ENCODE measurements at regions not wholly inside any gene's neighbourhood (a gene's known extent, or its start where the extent isn't known, plus 50 kb on each side); places are given as distances from the start of the nearest gene placed in this dataset.

GRCh38 chr6:139531148-139532115, 157.0 kb upstream of the CITED2 start:
- Mint-ChIP-seq H3K9me3 (peaks cover 9% of the 10 kb centered on the region), H3K4me1 (peaks cover 28% of the 10 kb centered on the region), H3K36me3 (ENCODE audit: low read depth) (no peaks in the 10 kb centered on the region), H3K27me3 (ENCODE audit: insufficient read depth) (no peaks in the 10 kb centered on the region), H3K4me3 (no peak overlapping the region), H3K27ac (no peak overlapping the region)
- 85% methylated on average over 6 of the region's 8 CpGs; no CpG with 5 or more reads in 1 of the 2 experiments for WGBS, 2 experiments (ENCODE audit: insufficient coverage in 1 of 2, insufficient read length in 1 of 2)
- no peak for TF ChIP-seq CTCF (conservative IDR thresholded peaks at IDR 0.05)
- Histone ChIP-seq H3K27ac (ENCODE audit: low read depth, low read length) (no peak overlapping the region), H3K27me3 (ENCODE audit: control insufficient read depth, insufficient read depth, low read length, poor library complexity, severe bottlenecking) (no peaks in the 10 kb centered on the region), H3K4me1 (ENCODE audit: control insufficient read depth, insufficient read depth, low read length) (peaks cover 16% of the 10 kb centered on the region), H3K36me3 (ENCODE audit: control insufficient read depth, insufficient read depth, low read length) (no peaks in the 10 kb centered on the region), H3K9me3 (ENCODE audit: control insufficient read depth, low read length) (peaks cover 16% of the 10 kb centered on the region), H3K4me3 (ENCODE audit: low read length) (no peak overlapping the region), H3K9ac (ENCODE audit: extremely low read depth, low read length, poor library complexity, severe bottlenecking) (no peak overlapping the region)
- DNase-seq: no peak

- H3K4me3 Mint-ChIP-seq: no peak overlapping the region
- no peak overlapping the region for H3K27ac Mint-ChIP-seq
- no peak for TF ChIP-seq CTCF (conservative IDR thresholded peaks at IDR 0.05)
- 95 to 97% methylated on average over 5 to 7 of the region's 7 CpGs for WGBS, 2 experiments (ENCODE audit: insufficient coverage in 1 of 2, insufficient read length in 1 of 2)
- DNase-seq: no peak
- Histone ChIP-seq H3K27ac (ENCODE audit: low read depth, low read length) (no peak overlapping the region), H3K27me3 (ENCODE audit: control insufficient read depth, insufficient read depth, low read length, poor library complexity, severe bottlenecking) (no peaks in the 10 kb centered on the region), H3K4me1 (ENCODE audit: control insufficient read depth, insufficient read depth, low read length) (peaks cover 16% of the 10 kb centered on the region), H3K36me3 (ENCODE audit: control insufficient read depth, insufficient read depth, low read length) (no peaks in the 10 kb centered on the region), H3K9me3 (ENCODE audit: control insufficient read depth, low read length) (peaks cover 18% of the 10 kb centered on the region), H3K9ac (ENCODE audit: extremely low read depth, low read length, poor library complexity, severe bottlenecking) (no peak overlapping the region), H3K4me3 (ENCODE audit: low read length) (no peak overlapping the region)
- peaks cover 9% of the 10 kb centered on the region for H3K9me3 Mint-ChIP-seq
- no peaks in the 10 kb centered on the region for H3K36me3 Mint-ChIP-seq (ENCODE audit: low read depth)
- peaks cover 22% of the 10 kb centered on the region for H3K4me1 Mint-ChIP-seq
- H3K27me3 Mint-ChIP-seq (ENCODE audit: insufficient read depth): no peaks in the 10 kb centered on the region
These were observed 156.1 kb upstream of the CITED2 start for GRCh38 chr6:139530561-139530960.

GRCh38 chr6:139529420-139529819, 155.0 kb upstream of the CITED2 start:
- Histone ChIP-seq H3K9ac (ENCODE audit: extremely low read depth, low read length, poor library complexity, severe bottlenecking) (no peak overlapping the region), H3K9me3 (ENCODE audit: control insufficient read depth, low read length) (peaks cover 18% of the 10 kb centered on the region), H3K27ac (ENCODE audit: low read depth, low read length) (no peak overlapping the region), H3K36me3 (ENCODE audit: control insufficient read depth, insufficient read depth, low read length) (no peaks in the 10 kb centered on the region), H3K4me3 (ENCODE audit: low read length) (no peak overlapping the region), H3K27me3 (ENCODE audit: control insufficient read depth, insufficient read depth, low read length, poor library complexity, severe bottlenecking) (no peaks in the 10 kb centered on the region), H3K4me1 (ENCODE audit: control insufficient read depth, insufficient read depth, low read length) (peaks cover 15% of the 10 kb centered on the region)
- DNase-seq: no peak
- Mint-ChIP-seq H3K9me3 (peaks cover 9% of the 10 kb centered on the region), H3K27ac (no peak overlapping the region), H3K27me3 (ENCODE audit: insufficient read depth) (no peaks in the 10 kb centered on the region), H3K4me3 (no peak overlapping the region), H3K36me3 (ENCODE audit: low read depth) (no peaks in the 10 kb centered on the region), H3K4me1 (peaks cover 17% of the 10 kb centered on the region)
- WGBS, 2 experiments (ENCODE audit: insufficient coverage in 1 of 2, insufficient read length in 1 of 2): 86% methylated on average over 1 of the region's 1 CpG
- no peak for TF ChIP-seq CTCF (conservative IDR thresholded peaks at IDR 0.05)

Measured in endodermal cell (in vitro differentiated cells).